GM12878 (cell line): ENCODE measurements at regions not wholly inside any gene's neighbourhood (a gene's known extent, or its start where the extent isn't known, plus 50 kb on each side); places are given as distances from the start of the nearest gene placed in this dataset.

Experiments used
- ATAC-seq: fragments of 200-7000 bp; cut with Tn5 transposase; 3 replicates; pipeline ENCODE4 v1.9.1; 2020; ENCODE audit warnings: mild to moderate bottlenecking, moderate library complexity
- BruUV-seq: library from RNA; stranded (reverse); fragments of 400-500 nt; replicated peaks from 2 replicates; lab custom pipeline; 2021; lab: Mats Ljungman, UMichigan
- CTCF ChIA-PET: fragments of 300-600 bp; sonication (Branson Sonifier 250); formaldehyde crosslinking; extraction: SDS; loops from one replicate; lab custom pipeline; 2021; ENCODE audit warnings: inconsistent platforms; lab: Yijun Ruan, JAX
- POLR2A ChIA-PET: fragments of 350-600 bp; formaldehyde crosslinking; extraction: SDS; loops from one replicate; lab custom pipeline; 2021; ENCODE audit warnings: inconsistent platforms; lab: Charles Lee
- RAD21 ChIA-PET: fragments of 300-600 bp; sonication (Branson Sonifier 250); formaldehyde crosslinking; loops from one replicate; lab custom pipeline; 2023; ENCODE audit warnings: antibody characterized with exemption; ENCODE audit not compliant: unreplicated experiment; lab: Charles Lee
- SMC1A ChIA-PET: fragments of 300-600 bp; sonication (Branson Sonifier 250); formaldehyde crosslinking; loops from one replicate; lab custom pipeline; 2023; ENCODE audit not compliant: unreplicated experiment, uncharacterized antibody; lab: Charles Lee
- DNase-seq: peaks from one replicate; pipeline ENCODE4 v3.0.0-alpha.2; 2011; ENCODE audit warnings: low read depth, low spot score
- FAIRE-seq: peaks from 3 replicates; lab custom pipeline; 2011; peaks lifted over from hg19 to GRCh38; lab: Jason Lieb, UNC
- H2AFZ ChIP-seq: 2 replicates; pipeline ENCODE4 v1.6.0; 2011; ENCODE audit warnings: low read depth, low read length, control low read depth; ENCODE audit not compliant: control insufficient read depth
- H3K27ac ChIP-seq: 2 replicates; pipeline ENCODE4 v1.5.1; 2011; ENCODE audit warnings: control low read depth; ENCODE audit not compliant: control insufficient read depth, insufficient read depth
- H3K27me3 ChIP-seq, 2 experiments: replicated peaks in 1 of 2; 2 replicates each; pipeline versions ENCODE4 v1.6.0 to v1.6.1; 2011; ENCODE audit warnings: low read length in 1 of 2; ENCODE audit not compliant: control insufficient read depth in 2 of 2, insufficient read depth in 2 of 2
- H3K36me3 ChIP-seq, 2 experiments: 2 replicates each; pipeline ENCODE4 v1.5.1; 2011; ENCODE audit warnings: low read length in 1 of 2; ENCODE audit not compliant: control insufficient read depth in 2 of 2, insufficient read depth in 2 of 2
- H3K4me1 ChIP-seq: 2 replicates; pipeline ENCODE4 v1.6.1; 2011; ENCODE audit warnings: mild to moderate bottlenecking, low read length, moderate library complexity, mixed read lengths; ENCODE audit not compliant: control insufficient read depth, insufficient read depth
- H3K4me2 ChIP-seq: 2 replicates; pipeline ENCODE4 v1.6.0; 2011; ENCODE audit warnings: control low read depth; ENCODE audit not compliant: control insufficient read depth, insufficient read depth
- H3K4me3 ChIP-seq: fragments of 200-600 bp; sonication (generic); 2 replicates; pipeline ENCODE4 v1.5.1; 2016
- H3K79me2 ChIP-seq: 2 replicates; pipeline ENCODE4 v1.6.0; 2011; ENCODE audit warnings: low read length; ENCODE audit not compliant: control insufficient read depth, insufficient read depth
- H3K9ac ChIP-seq: 2 replicates; pipeline ENCODE4 v1.8.0; 2011; ENCODE audit warnings: low read length, control low read depth, mixed read lengths; ENCODE audit not compliant: control insufficient read depth, insufficient read depth
- H3K9me3 ChIP-seq: replicated peaks from 3 replicates; pipeline ENCODE4 v1.5.1; 2011; ENCODE audit warnings: mild to moderate bottlenecking, low read length; ENCODE audit not compliant: control insufficient read depth, insufficient read depth
- H4K20me1 ChIP-seq: 2 replicates; pipeline ENCODE4 v1.6.0; 2011; ENCODE audit not compliant: control insufficient read depth, insufficient read depth
- CBFB ChIP-seq: IDR thresholded peaks from 2 replicates; pipeline ENCODE4 v1.6.1; 2016; ENCODE audit warnings: antibody characterized with exemption, low read depth
- EED ChIP-seq: sonication (generic); IDR thresholded peaks from 2 replicates; pipeline ENCODE4 v1.6.1; 2016; ENCODE audit warnings: antibody characterized with exemption, low read depth
- KLF5 ChIP-seq: fragments of 450-650 bp; IDR thresholded peaks from 2 replicates; pipeline ENCODE4 v1.6.1; 2014; ENCODE audit warnings: mild to moderate bottlenecking; ENCODE audit not compliant: partially characterized antibody
- MTA2 ChIP-seq: fragments of 450-650 bp; IDR thresholded peaks from 2 replicates; pipeline ENCODE4 v1.6.1; 2016; ENCODE audit warnings: low read depth, mild to moderate bottlenecking, moderate library complexity
- NFXL1 ChIP-seq: fragments of 450-650 bp; IDR thresholded peaks from 2 replicates; pipeline ENCODE4 v1.6.1; 2017; ENCODE audit warnings: antibody characterized with exemption, mild to moderate bottlenecking, borderline replicate concordance
- NRF1 ChIP-seq: conservative IDR thresholded peaks from 2 replicates; pipeline ENCODE4 v1.6.1; 2011; ENCODE audit warnings: mild to moderate bottlenecking, low read depth, low read length, improper control_type of control experiment
- POLR2A ChIP-seq: IDR thresholded peaks from 2 replicates; pipeline ENCODE4 v1.6.1; 2011; ENCODE audit warnings: low read depth, mild to moderate bottlenecking, low read length
- RBBP5 ChIP-seq: fragments of 200-600 bp; sonication (generic); conservative IDR thresholded peaks from 2 replicates; pipeline ENCODE4 v1.6.1; 2016
- SMAD5 ChIP-seq: IDR thresholded peaks from 2 replicates; pipeline ENCODE4 v1.6.1; 2016; ENCODE audit warnings: antibody characterized with exemption, low read depth
- SREBF1 ChIP-seq: IDR thresholded peaks from 2 replicates; pipeline ENCODE4 v1.6.1; 2012; ENCODE audit warnings: mild to moderate bottlenecking, low read length
- SRF ChIP-seq, 2 experiments: IDR thresholded peaks; 2 replicates each; pipeline ENCODE4 v1.6.1; 2011; ENCODE audit warnings: low read depth in 2 of 2, low read length in 2 of 2, mild to moderate bottlenecking in 1 of 2, moderate library complexity in 1 of 2
- STAT3 ChIP-seq: IDR thresholded peaks from 2 replicates; pipeline ENCODE4 v1.6.1; 2011; ENCODE audit warnings: low read depth, low read length, improper control_type of control experiment
- ZNF384 ChIP-seq: IDR thresholded peaks from 2 replicates; pipeline ENCODE4 v1.6.1; 2012; ENCODE audit warnings: low read depth, mild to moderate bottlenecking, low read length, improper control_type of control experiment, borderline replicate concordance
- WGBS: methylation state at CpG from one replicate; pipeline ENCODE4 v1.1.6; 2016; ENCODE audit warnings: low lambda C conversion rate; ENCODE audit not compliant: insufficient replicate concordance, insufficient coverage; ENCODE audit errors: missing lambda C conversion rate; 5-methylcytosine and 5-hydroxymethylcytosine counted together
- in situ Hi-C: fragments of 300-500 bp; cut with MboI; formaldehyde crosslinking; loops from 9 replicates; pipeline ENCODE4 v1.14.3; 2018; ENCODE audit warnings: mixed read lengths
- intact Hi-C: fragments of 100-400 bp; cut with micrococcal nuclease; formaldehyde crosslinking; loops from one replicate; pipeline ENCODE4 v1.14.2; 2022; ENCODE audit not compliant: unreplicated experiment
- TF ChIP-seq, protein P1 (sequence below): IDR thresholded peaks from 2 replicates; pipeline ENCODE4 v1.6.1; 2012; ENCODE audit warnings: low read depth, low read length, improper control_type of control experiment
- TF ChIP-seq, protein P2 (sequence below): fragments of 450-650 bp; IDR thresholded peaks from 2 replicates; pipeline ENCODE4 v1.6.1; 2018; ENCODE audit warnings: mild to moderate bottlenecking, low read depth, moderate library complexity; ENCODE audit not compliant: partially characterized antibody
- TF ChIP-seq, protein P3 (sequence below): fragments of 450-650 bp; IDR thresholded peaks from 2 replicates; pipeline ENCODE4 v1.6.1; 2017; ENCODE audit warnings: antibody characterized with exemption, mild to moderate bottlenecking, moderate library complexity

DNA sequence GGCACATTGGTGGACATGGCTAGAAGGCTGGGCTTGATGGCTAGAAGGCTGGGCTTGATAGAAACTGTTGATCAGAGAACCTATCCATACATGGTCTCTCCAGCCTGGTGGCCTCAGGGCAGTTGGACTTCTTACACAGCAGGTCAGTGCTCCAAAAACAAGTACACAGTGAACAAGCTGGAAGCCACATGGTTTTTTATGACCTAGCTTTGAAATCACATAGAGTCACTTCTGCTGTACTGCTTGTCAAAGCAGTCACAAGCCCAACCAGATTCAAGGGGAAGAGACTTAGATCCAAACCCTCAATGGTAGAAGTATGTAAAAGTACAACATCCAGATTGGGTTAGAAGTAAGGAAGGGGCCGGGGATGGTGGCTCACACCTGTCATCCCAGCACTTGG lies 89.4 kb upstream of the HES1 start:
- TF ChIP-seq SREBF1 (no peak), MTA2 (no peak), CBFB (no peak), SRF (IDR thresholded peaks at IDR 0.05; ENCODE audit: low read depth in 2 of 2, low read length in 2 of 2) (no peak), NFXL1 (no peak), NRF1 (no peak), KLF5 (no peak), STAT3 (no peak), RBBP5 (no peak), ZNF384 (no peak), SMAD5 (no peak), POLR2A (no peak), EED (no peak)
- TF ChIP-seq, protein P1, sequence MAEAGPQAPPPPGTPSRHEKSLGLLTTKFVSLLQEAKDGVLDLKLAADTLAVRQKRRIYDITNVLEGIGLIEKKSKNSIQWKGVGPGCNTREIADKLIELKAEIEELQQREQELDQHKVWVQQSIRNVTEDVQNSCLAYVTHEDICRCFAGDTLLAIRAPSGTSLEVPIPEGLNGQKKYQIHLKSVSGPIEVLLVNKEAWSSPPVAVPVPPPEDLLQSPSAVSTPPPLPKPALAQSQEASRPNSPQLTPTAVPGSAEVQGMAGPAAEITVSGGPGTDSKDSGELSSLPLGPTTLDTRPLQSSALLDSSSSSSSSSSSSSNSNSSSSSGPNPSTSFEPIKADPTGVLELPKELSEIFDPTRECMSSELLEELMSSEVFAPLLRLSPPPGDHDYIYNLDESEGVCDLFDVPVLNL: no peak
- TF ChIP-seq, protein P2, sequence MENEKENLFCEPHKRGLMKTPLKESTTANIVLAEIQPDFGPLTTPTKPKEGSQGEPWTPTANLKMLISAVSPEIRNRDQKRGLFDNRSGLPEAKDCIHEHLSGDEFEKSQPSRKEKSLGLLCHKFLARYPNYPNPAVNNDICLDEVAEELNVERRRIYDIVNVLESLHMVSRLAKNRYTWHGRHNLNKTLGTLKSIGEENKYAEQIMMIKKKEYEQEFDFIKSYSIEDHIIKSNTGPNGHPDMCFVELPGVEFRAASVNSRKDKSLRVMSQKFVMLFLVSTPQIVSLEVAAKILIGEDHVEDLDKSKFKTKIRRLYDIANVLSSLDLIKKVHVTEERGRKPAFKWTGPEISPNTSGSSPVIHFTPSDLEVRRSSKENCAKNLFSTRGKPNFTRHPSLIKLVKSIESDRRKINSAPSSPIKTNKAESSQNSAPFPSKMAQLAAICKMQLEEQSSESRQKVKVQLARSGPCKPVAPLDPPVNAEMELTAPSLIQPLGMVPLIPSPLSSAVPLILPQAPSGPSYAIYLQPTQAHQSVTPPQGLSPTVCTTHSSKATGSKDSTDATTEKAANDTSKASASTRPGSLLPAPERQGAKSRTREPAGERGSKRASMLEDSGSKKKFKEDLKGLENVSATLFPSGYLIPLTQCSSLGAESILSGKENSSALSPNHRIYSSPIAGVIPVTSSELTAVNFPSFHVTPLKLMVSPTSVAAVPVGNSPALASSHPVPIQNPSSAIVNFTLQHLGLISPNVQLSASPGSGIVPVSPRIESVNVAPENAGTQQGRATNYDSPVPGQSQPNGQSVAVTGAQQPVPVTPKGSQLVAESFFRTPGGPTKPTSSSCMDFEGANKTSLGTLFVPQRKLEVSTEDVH: no peak
- TF ChIP-seq, protein P3, sequence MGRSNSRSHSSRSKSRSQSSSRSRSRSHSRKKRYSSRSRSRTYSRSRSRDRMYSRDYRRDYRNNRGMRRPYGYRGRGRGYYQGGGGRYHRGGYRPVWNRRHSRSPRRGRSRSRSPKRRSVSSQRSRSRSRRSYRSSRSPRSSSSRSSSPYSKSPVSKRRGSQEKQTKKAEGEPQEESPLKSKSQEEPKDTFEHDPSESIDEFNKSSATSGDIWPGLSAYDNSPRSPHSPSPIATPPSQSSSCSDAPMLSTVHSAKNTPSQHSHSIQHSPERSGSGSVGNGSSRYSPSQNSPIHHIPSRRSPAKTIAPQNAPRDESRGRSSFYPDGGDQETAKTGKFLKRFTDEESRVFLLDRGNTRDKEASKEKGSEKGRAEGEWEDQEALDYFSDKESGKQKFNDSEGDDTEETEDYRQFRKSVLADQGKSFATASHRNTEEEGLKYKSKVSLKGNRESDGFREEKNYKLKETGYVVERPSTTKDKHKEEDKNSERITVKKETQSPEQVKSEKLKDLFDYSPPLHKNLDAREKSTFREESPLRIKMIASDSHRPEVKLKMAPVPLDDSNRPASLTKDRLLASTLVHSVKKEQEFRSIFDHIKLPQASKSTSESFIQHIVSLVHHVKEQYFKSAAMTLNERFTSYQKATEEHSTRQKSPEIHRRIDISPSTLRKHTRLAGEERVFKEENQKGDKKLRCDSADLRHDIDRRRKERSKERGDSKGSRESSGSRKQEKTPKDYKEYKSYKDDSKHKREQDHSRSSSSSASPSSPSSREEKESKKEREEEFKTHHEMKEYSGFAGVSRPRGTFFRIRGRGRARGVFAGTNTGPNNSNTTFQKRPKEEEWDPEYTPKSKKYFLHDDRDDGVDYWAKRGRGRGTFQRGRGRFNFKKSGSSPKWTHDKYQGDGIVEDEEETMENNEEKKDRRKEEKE: no peak
- TF ChIP-seq, all 136 proteins: peak for 0
- peaks cover 14% of the 10 kb centered on the region for H3K9me3 ChIP-seq
- H3K79me2 ChIP-seq: no peaks in the 10 kb centered on the region
- no peak overlapping the region for H3K9ac ChIP-seq
- H3K4me3 ChIP-seq: no peak overlapping the region
- ChIA-PET SMC1A (no interaction called here), CTCF (no interaction called here), RAD21 (no interaction called here), POLR2A (no interaction called here)
- in situ Hi-C loops: no loop called here
- no peaks in the 10 kb centered on the region for H4K20me1 ChIP-seq
- no peak overlapping the region for H3K27ac ChIP-seq
- FAIRE-seq (no peak), ATAC-seq (no peak), DNase-seq (no peak)
- no peaks in the 10 kb centered on the region for H3K27me3 ChIP-seq
- no peak overlapping the region for H3K4me2 ChIP-seq
- peaks cover 9% of the 10 kb centered on the region; the same call in 1 of the 2 replicates for H3K4me1 ChIP-seq
- intact Hi-C loops: no loop called here
- H3K36me3 ChIP-seq: no peaks in the 10 kb centered on the region
- no TSS peak for BruUV-seq
- no peak overlapping the region for H2AFZ ChIP-seq
- 89% methylated on average over 1 of the region's 1 CpG for WGBS
